ENCODE measurements at regions not wholly inside any gene's neighbourhood (a gene's known extent, or its start where the extent isn't known, plus 50 kb on each side); places are given as distances from the start of the nearest gene placed in this dataset.

DNA sequence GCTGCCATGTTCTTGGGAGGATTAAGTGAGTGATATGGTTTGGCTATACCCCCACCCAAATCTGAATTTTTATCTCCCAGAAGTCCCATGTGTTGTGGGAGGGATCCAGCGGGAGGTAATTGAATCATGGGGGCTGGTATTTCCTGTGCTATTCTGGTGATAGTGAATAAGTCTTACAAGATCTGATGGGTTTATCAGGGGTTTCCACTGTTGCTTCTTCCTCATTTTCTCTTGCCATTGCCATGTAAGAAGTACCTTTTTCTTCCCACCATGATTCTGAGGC lies 291.4 kb downstream of the KCNS3 start:
- H3K36me3 ChIP-seq (ENCODE audit: control insufficient read depth in 2 of 4, insufficient read depth in 4 of 4, low read length in 3 of 4) = no peaks in the 10 kb centered on the region
- no peaks in the 10 kb centered on the region for H4K20me1 ChIP-seq (replicated peaks in 1 of 2; ENCODE audit: control insufficient read depth in 1 of 2, insufficient read depth in 2 of 2, low read length in 2 of 2)
- H3K56ac ChIP-seq (replicated peaks; ENCODE audit: insufficient read length, low read depth, low read length) = no peak overlapping the region
- no peak overlapping the region for H3K4me2 ChIP-seq (ENCODE audit: insufficient read depth in 1 of 2, low read depth in 2 of 2, low read length in 2 of 2)
- no peaks in the 10 kb centered on the region for H3K79me2 ChIP-seq (ENCODE audit: control insufficient read depth in 1 of 2, insufficient read depth in 2 of 2, low read length in 2 of 2)
- WGBS, 2 experiments (ENCODE audit: extremely low coverage in 1 of 2, insufficient coverage in 1 of 2, insufficient read length in 1 of 2, insufficient replicate concordance in 2 of 2, low coverage in 1 of 2, low lambda C conversion rate in 2 of 2, missing lambda C conversion rate in 1 of 2) = 92% methylated on average over 1 of the region's 1 CpG; no CpG with 5 or more reads in 1 of the 2 experiments
- H2BK5ac ChIP-seq (ENCODE audit: low read depth, low read length) = no peak overlapping the region
- no peaks in the 10 kb centered on the region for H3K4me1 ChIP-seq (replicated peaks in 1 of 4; ENCODE audit: control insufficient read depth in 3 of 4, insufficient read depth in 4 of 4, low read length in 3 of 4)
- H3K23me2 ChIP-seq (ENCODE audit: low read depth, low read length) = no peaks in the 10 kb centered on the region
- no peak overlapping the region for H2BK20ac ChIP-seq (ENCODE audit: low read length)
- H4K8ac ChIP-seq (ENCODE audit: extremely low read depth, insufficient read depth, low read length) = no peak overlapping the region
- no peaks in the 10 kb centered on the region for H3K9me3 ChIP-seq (ENCODE audit: insufficient read depth in 2 of 2, low read depth in 1 of 2, low read length in 1 of 2)
- no peak overlapping the region for H3K18ac ChIP-seq (ENCODE audit: extremely low read depth, low read length)
- H2BK15ac ChIP-seq (ENCODE audit: low read length) = no peak overlapping the region
- no peak overlapping the region for H2AK5ac ChIP-seq (ENCODE audit: low read depth, low read length)
- H3K4ac ChIP-seq (replicated peaks; ENCODE audit: insufficient read length, low read depth, low read length) = no peak overlapping the region
- H3K14ac ChIP-seq (ENCODE audit: insufficient read length) = no peak overlapping the region
- no peak overlapping the region for H4K91ac ChIP-seq (replicated peaks; ENCODE audit: insufficient read length, low read length)
- H3K9ac ChIP-seq (replicated peaks in 1 of 4; ENCODE audit: extremely low read depth in 1 of 4, low read depth in 3 of 4, low read length in 3 of 4) = no peak overlapping the region
- no peak for DNase-seq (ENCODE audit: low read depth in 1 of 2, low spot score in 2 of 2)
- H3K23ac ChIP-seq (ENCODE audit: insufficient read length) = no peak overlapping the region
- no peak overlapping the region for H4K5ac ChIP-seq (ENCODE audit: insufficient read length, low read depth, low read length)
- no peak overlapping the region for H2BK120ac ChIP-seq (replicated peaks; ENCODE audit: low read depth, low read length)
- CTCF ChIA-PET (ENCODE audit: partially characterized antibody) = no interaction called here
- no peak overlapping the region for H3K4me3 ChIP-seq (ENCODE audit: extremely low read depth in 1 of 4, insufficient read depth in 2 of 4, low read depth in 3 of 4, low read length in 4 of 4)
- FAIRE-seq = no peak
- H2AFZ ChIP-seq (ENCODE audit: low read length) = no peak overlapping the region
- H2BK12ac ChIP-seq (ENCODE audit: low read depth, low read length) = no peak overlapping the region
- no peaks in the 10 kb centered on the region for H3K79me1 ChIP-seq (ENCODE audit: low read depth, low read length)
- H3K27me3 ChIP-seq (replicated peaks in 1 of 4; ENCODE audit: control insufficient read depth in 3 of 4, extremely low read depth in 1 of 4, insufficient read depth in 3 of 4, low read length in 3 of 4) = no peaks in the 10 kb centered on the region
- TF ChIP-seq TCF12 (IDR thresholded peaks at IDR 0.05; ENCODE audit: low read depth, low read length) (no peak), NANOG (IDR thresholded peaks at IDR 0.05; ENCODE audit: insufficient read depth, low read depth, low read length, poor library complexity, severe bottlenecking) (no peak), SIN3A (conservative IDR thresholded peaks at IDR 0.05 in 1 of 2, IDR thresholded peaks at IDR 0.05 in 1 of 2; ENCODE audit: low read depth in 1 of 2, low read length in 2 of 2) (no peak), RFX5 (IDR thresholded peaks at IDR 0.05; ENCODE audit: borderline replicate concordance, low read depth, low read length) (no peak)
- POLR2A ChIA-PET (ENCODE audit: partially characterized antibody) = no interaction called here
- H3K27ac ChIP-seq (ENCODE audit: low read depth, low read length) = no peak overlapping the region
